Esophagus muscularis mucosa (tissue), 4 donors: ENCODE measurements at regions not wholly inside any gene's neighbourhood (a gene's known extent, or its start where the extent isn't known, plus 50 kb on each side); places are given as distances from the start of the nearest gene placed in this dataset.

Source experiments
- DNase-seq: peaks from one replicate; pipeline ENCODE4 v3.0.0-alpha.2; 2017; ENCODE audit errors: extremely low spot score
- H3K27ac ChIP-seq, 4 donors: fragments of 200-600 bp; sonication (generic); replicated peaks in 1 of 4; 1 replicate in 3 of 4; 2 replicates in 1 of 4; pipeline ENCODE4 v1.5.1; 2016 to 2019; ENCODE audit warnings: mild to moderate bottlenecking in 1 of 4
- H3K27me3 ChIP-seq, 4 donors: fragments of 200-600 bp; sonication (generic); one replicate each; pipeline versions ENCODE4 v1.5.1 to v1.6.0; 2016 to 2019
- H3K36me3 ChIP-seq, 4 donors: fragments of 200-600 bp; sonication (generic); one replicate each; pipeline ENCODE4 v1.5.1; 2016 to 2019
- H3K4me1 ChIP-seq, 4 donors: fragments of 200-600 bp; sonication (generic); one replicate each; pipeline ENCODE4 v1.5.1; 2016 to 2019
- H3K4me3 ChIP-seq, 4 donors: fragments of 200-600 bp; sonication (generic); 1 replicate in 2 of 4; 2 replicates in 2 of 4; pipeline ENCODE4 v1.5.1; 2016 to 2019; ENCODE audit warnings: mild to moderate bottlenecking in 4 of 4, moderate library complexity in 1 of 4
- H3K9me3 ChIP-seq, 4 donors: fragments of 200-600 bp; sonication (generic); 1 replicate in 3 of 4; 2 replicates in 1 of 4; pipeline ENCODE4 v1.5.1; 2016 to 2019
- CTCF ChIP-seq, 3 experiments: fragments of 200-600 bp in 2 of 3; fragments of 450-650 bp in 1 of 3; sonication (generic) in 2 of 3; IDR thresholded peaks; one replicate each; pipeline ENCODE4 v1.5.1; 2017 to 2019; ENCODE audit warnings: antibody characterized with exemption in 3 of 3, mild to moderate bottlenecking in 2 of 3, moderate library complexity in 1 of 3
- EP300 ChIP-seq: sonication (generic); formaldehyde crosslinking; IDR thresholded peaks from one replicate; pipeline ENCODE4 v1.6.1; 2017; ENCODE audit warnings: antibody characterized with exemption
- POLR2A ChIP-seq: fragments of 450-650 bp; IDR thresholded peaks from one replicate; pipeline ENCODE4 v1.6.1; 2017; ENCODE audit warnings: antibody characterized with exemption, moderate library complexity, mild to moderate bottlenecking, low read depth
- POLR2AphosphoS5 ChIP-seq, 2 donors: sonication (generic); formaldehyde crosslinking; IDR thresholded peaks; one replicate each; pipeline ENCODE4 v1.6.1; 2017; ENCODE audit warnings: antibody characterized with exemption in 2 of 2
- WGBS: methylation state at CpG from one replicate; pipeline ENCODE4 v1.1.5; 2018; 5-methylcytosine and 5-hydroxymethylcytosine counted together
- intact Hi-C: fragments of 100-400 bp; cut with DNase I; formaldehyde crosslinking; loops from one replicate; pipeline ENCODE4 v1.15.1; 2023

- Histone ChIP-seq H3K4me1 (peaks cover 0 to 9% (median 0%) of the 10 kb centered on the region in 4 donors), H3K4me3 (no peak overlapping the region), H3K27me3 (no peaks in the 10 kb centered on the region), H3K36me3 (no peaks in the 10 kb centered on the region), H3K27ac (no peak overlapping the region), H3K9me3 (no peaks in the 10 kb centered on the region)
- TF ChIP-seq EP300, result no peak
- no peak for TF ChIP-seq CTCF (IDR thresholded peaks at IDR 0.05)
- TF ChIP-seq POLR2A, result no peak
- TF ChIP-seq POLR2AphosphoS5 (IDR thresholded peaks at IDR 0.05), result no peak
- DNase-seq, result no peak
- no CpG with 5 or more reads among the region's 4 CpGs for WGBS
- intact Hi-C loops, result no loop called here
Observed at GRCh38 chrY:8618302-8618701, 719.0 kb upstream of the TSPY4 start.

GRCh38 chrY:8622156-8622555 is 715.1 kb upstream of the TSPY4 start:
- TF ChIP-seq POLR2A (no peak), CTCF (IDR thresholded peaks at IDR 0.05) (no peak), EP300 (no peak), POLR2AphosphoS5 (IDR thresholded peaks at IDR 0.05) (no peak)
- Histone ChIP-seq H3K36me3 (no peaks in the 10 kb centered on the region), H3K27me3 (no peaks in the 10 kb centered on the region), H3K4me3 (no peak overlapping the region), H3K27ac (no peak overlapping the region), H3K4me1 (peaks cover 0 to 9% (median 0%) of the 10 kb centered on the region in 4 donors), H3K9me3 (no peaks in the 10 kb centered on the region)
- intact Hi-C loops, result no loop called here
- DNase-seq, result no peak
- WGBS, result no CpG with 5 or more reads among the region's 1 CpG

- no peak for DNase-seq
- Histone ChIP-seq H3K27me3 (no peaks in the 10 kb centered on the region), H3K36me3 (no peaks in the 10 kb centered on the region), H3K4me3 (no peak overlapping the region), H3K9me3 (no peaks in the 10 kb centered on the region), H3K4me1 (peaks cover 0 to 9% (median 0%) of the 10 kb centered on the region in 4 donors), H3K27ac (no peak overlapping the region)
- TF ChIP-seq POLR2AphosphoS5 (IDR thresholded peaks at IDR 0.05), result no peak
- no CpG with 5 or more reads among the region's 7 CpGs for WGBS
- intact Hi-C loops, result no loop called here
Observed at GRCh38 chrY:8622856-8623255, 714.4 kb upstream of the TSPY4 start.

DNA sequence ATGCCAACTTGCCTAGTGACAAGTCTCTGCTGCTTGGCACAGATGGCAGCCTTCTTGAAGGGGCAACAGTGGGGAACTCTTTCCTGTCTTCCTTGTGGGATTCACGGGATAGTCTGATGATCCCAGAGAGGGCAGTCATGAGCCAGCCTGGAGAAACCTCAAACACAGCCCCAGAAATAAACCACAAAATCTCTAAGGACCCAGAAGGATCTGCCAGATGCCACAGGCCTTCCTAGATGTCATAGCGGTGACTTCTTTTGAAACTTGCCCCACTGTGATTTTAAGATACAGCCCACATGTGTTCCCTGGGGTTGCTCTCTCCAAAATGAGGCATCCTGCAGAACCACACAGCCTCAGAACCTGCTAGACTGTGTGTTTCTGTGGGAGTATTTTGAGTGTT is 707.6 kb upstream of the TSPY4 start:
- H3K4me3 ChIP-seq, result no peak overlapping the region
- H3K36me3 ChIP-seq, result no peaks in the 10 kb centered on the region
- no peaks in the 10 kb centered on the region for H3K4me1 ChIP-seq
- intact Hi-C loops, result no loop called here
- no CpG with 5 or more reads among the region's 2 CpGs for WGBS
- DNase-seq, result no peak
- H3K27ac ChIP-seq, result no peak overlapping the region
- no peaks in the 10 kb centered on the region for H3K9me3 ChIP-seq
- TF ChIP-seq POLR2AphosphoS5 (IDR thresholded peaks at IDR 0.05) (no peak), POLR2A (no peak), CTCF (IDR thresholded peaks at IDR 0.05) (no peak), EP300 (no peak)
- no peaks in the 10 kb centered on the region for H3K27me3 ChIP-seq

- Histone ChIP-seq H3K27ac (no peak overlapping the region), H3K4me3 (no peak overlapping the region), H3K9me3 (no peaks in the 10 kb centered on the region), H3K27me3 (no peaks in the 10 kb centered on the region), H3K36me3 (no peaks in the 10 kb centered on the region), H3K4me1 (no peaks in the 10 kb centered on the region)
- no peak for TF ChIP-seq CTCF (IDR thresholded peaks at IDR 0.05)
- no peak for TF ChIP-seq EP300
- no peak for TF ChIP-seq POLR2AphosphoS5 (IDR thresholded peaks at IDR 0.05)
- TF ChIP-seq POLR2A, result no peak
- no CpG with 5 or more reads among the region's 5 CpGs for WGBS
- DNase-seq, result no peak
- intact Hi-C loops, result no loop called here
Observed at GRCh38 chrY:8638111-8638510, 699.2 kb upstream of the TSPY4 start.
